Omental fat pad (tissue), 3 donors: ENCODE measurements at regions not wholly inside any gene's neighbourhood (a gene's known extent, or its start where the extent isn't known, plus 50 kb on each side); places are given as distances from the start of the nearest gene placed in this dataset.
"Not testable (repeated sequence)": the region's sequence is repeated elsewhere in the genome, so short reads cannot be mapped to it uniquely, and the experiment has no call there.

Experiments
- ATAC-seq: fragments of 150-250 bp; one replicate; pipeline ENCODE4 v1.9.1; 2016; ENCODE audit warnings: mild to moderate bottlenecking, moderate library complexity; ENCODE audit not compliant: low FRiP score
- DNase-seq: peaks from one replicate; pipeline ENCODE4 v3.0.0-alpha.2; 2019; ENCODE audit warnings: low spot score
- CTCF ChIP-seq, 3 donors: fragments of 450-650 bp; IDR thresholded peaks; one replicate each; pipeline ENCODE4 v1.5.1; 2016 to 2017; ENCODE audit warnings: antibody characterized with exemption in 3 of 3, mild to moderate bottlenecking in 3 of 3, moderate library complexity in 2 of 3

- no peak for DNase-seq
- no peak for ATAC-seq
- no peak for TF ChIP-seq CTCF (IDR thresholded peaks at IDR 0.05)
Observed at GRCh38 chr3:157913741-157914150, 192.5 kb downstream of the SHOX2 start.

- TF ChIP-seq CTCF (IDR thresholded peaks at IDR 0.05), result no peak
- DNase-seq (no peak), ATAC-seq (no peak)
Observed at GRCh38 chr3:157912514-157913451, 193.4 kb downstream of the SHOX2 start.

- ATAC-seq (no peak), DNase-seq (no peak)
- no peak for TF ChIP-seq CTCF (IDR thresholded peaks at IDR 0.05)
Observed at GRCh38 chr3:157906627-157907026, 199.6 kb downstream of the SHOX2 start.

- no peak for TF ChIP-seq CTCF (IDR thresholded peaks at IDR 0.05)
- no peak for ATAC-seq
- no peak for DNase-seq
Observed at GRCh38 chr3:157905885-157906284, 200.3 kb downstream of the SHOX2 start.

GRCh38 chr3:157902680-157903079 is 203.5 kb downstream of the SHOX2 start:
- DNase-seq, ATAC-seq: not testable (repeated sequence)

GRCh38 chr3:157888040-157888439 is 218.2 kb downstream of the SHOX2 start:
- DNase-seq (no peak), ATAC-seq (no peak)
- no peak for TF ChIP-seq CTCF (IDR thresholded peaks at IDR 0.05)

- DNase-seq (no peak), ATAC-seq (no peak)
- TF ChIP-seq CTCF (IDR thresholded peaks at IDR 0.05), result no peak
Observed at GRCh38 chr3:157876556-157876955, 229.7 kb downstream of the SHOX2 start.
